Fibroblast of skin of left biceps (primary cell): ENCODE measurements at regions not wholly inside any gene's neighbourhood (a gene's known extent, or its start where the extent isn't known, plus 50 kb on each side); places are given as distances from the start of the nearest gene placed in this dataset.
"Not testable (repeated sequence)": the region's sequence is repeated elsewhere in the genome, so short reads cannot be mapped to it uniquely, and the experiment has no call there.

ENCODE experiments used
- DNase-seq, 2 experiments: peaks; one replicate each; pipeline ENCODE4 v3.0.0-alpha.2; 2013; ENCODE audit warnings: low read depth in 2 of 2

GRCh38 chr10:32141018-32141807 is 85.0 kb upstream of the KIF5B start:
- DNase-seq = no peak

DNA sequence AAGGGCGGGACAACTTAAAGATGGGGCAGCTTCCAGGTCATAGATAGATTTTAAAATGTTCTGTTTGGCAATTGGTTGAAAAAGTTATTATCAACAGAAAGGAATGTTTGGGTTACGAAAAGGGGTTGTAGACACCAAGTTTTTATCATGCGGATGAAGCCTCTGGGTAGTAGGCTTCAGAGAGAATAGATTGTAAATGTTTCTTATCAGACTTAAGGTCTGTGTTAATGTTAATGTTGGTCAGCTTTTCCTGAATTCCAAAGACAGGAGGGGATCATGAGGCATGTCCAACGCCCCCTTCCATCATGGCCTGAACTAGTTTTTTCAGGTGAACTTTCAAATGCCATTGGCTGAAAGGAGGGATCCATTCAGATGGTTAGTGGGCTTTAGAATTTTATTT is 84.2 kb upstream of the KIF5B start:
- no peak for DNase-seq

GRCh38 chr10:32139223-32140073 is 83.2 kb upstream of the KIF5B start:
- DNase-seq = peak; percentile 46 to 57

- DNase-seq = not testable (repeated sequence)
Measured at GRCh38 chr10:32136927-32137326, 80.7 kb upstream of the KIF5B start.

GRCh38 chr10:32135796-32136195 is 79.6 kb upstream of the KIF5B start:
- not testable (repeated sequence) for DNase-seq

GRCh38 chr10:32132357-32132946 is 76.2 kb upstream of the KIF5B start:
- DNase-seq = no peak

DNA sequence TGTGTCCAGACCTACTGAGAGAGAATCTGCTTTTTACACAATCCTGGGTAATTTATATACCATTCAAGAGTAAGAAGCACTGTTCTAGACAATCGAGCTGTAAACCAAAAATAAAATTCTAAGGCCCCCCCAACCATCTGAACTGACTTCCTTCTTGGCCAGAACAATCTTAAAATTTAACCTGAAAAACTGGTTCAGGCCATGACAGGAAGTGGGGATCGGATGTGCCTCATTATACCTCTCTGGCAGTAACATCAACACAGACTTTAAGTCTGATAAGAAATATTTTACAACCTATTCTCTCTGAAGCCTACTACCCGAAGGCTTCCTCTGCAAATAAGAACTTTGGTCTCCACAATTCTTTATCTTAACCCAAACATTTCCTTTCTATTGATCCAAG is 75.2 kb upstream of the KIF5B start:
- no peak for DNase-seq

DNA sequence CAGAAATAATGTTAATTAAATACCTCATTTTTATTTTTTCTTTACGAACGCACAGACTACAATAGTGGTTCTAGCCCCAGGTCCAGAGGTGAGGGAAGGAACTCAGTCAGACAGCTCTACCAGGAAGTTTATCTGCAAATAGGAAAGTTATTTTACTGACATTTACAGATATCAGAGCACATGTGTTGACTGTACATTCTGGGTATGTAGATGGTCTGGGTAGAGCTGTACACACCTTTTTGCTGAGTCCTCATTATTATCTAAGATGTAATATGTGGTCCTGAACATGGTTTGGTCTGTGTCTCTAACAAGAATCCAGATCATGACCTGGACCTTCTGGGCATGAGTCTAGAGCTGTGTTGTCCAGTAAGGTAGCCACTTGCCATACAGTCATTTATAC is 74.6 kb upstream of the KIF5B start:
- no peak for DNase-seq

GRCh38 chr10:32125023-32125422 is 68.8 kb upstream of the KIF5B start:
- no peak for DNase-seq

DNA sequence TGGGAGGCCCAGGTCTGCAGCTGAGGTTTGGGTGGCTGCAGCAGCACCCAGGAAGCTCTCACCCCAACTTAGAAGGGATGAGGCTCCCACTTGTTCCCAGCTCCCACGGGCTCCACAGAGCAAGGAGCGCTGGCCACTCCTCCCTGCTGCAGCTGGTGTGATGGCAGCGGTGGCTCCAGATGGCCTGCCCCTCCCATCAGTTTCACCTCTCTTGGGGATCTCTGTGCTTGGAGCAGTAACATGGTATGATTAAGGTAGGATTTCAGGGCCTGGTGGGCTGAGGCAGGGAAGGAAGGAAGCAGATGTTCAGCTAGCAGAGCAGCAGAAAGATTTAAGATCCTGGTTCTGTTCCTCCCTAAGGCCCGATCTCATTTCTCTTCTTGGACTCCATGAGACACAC is 66.8 kb upstream of the KIF5B start:
- no peak for DNase-seq

- DNase-seq = no peak
Measured at GRCh38 chr10:32121648-32122047, 65.4 kb upstream of the KIF5B start.

DNA sequence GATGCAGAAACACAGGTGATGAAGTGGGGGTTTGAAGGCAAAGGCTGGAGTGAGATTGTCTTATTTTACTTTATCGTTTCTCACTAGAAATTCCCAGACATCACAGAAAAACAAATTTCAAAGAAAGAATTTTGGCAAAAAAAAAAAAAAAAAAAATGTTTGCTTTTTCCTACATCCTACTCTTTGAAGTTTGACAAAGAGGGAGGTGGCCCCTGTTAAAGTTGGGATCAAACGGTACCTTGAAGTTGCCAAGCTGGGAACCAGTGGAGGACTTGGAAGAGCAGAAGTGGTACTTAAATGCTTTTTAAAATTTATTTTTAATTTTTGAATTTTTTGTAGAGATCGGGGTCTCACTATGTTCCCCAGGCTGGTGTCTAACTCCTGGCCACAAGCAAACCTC is 63.9 kb upstream of the KIF5B start:
- DNase-seq = no peak

GRCh38 chr10:32114508-32114907 is 58.3 kb upstream of the KIF5B start:
- DNase-seq = no peak

DNA sequence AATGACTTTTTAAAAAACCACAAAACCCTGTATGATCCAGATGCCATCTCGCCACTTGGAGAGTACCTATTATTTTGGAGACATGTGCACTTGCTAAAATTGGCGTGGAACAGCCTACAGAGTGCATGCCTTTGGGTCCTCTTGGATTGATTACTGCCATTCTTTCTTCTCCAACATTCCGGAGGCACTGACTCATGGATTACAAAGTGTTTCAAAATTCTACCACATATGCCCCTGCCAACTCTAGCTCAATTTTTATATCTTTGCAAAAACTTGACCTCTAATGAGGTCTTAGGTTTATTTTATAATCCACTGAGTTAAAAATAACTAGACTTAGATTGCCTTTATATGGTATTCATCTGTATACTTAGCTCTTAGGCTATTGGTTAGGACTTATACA is 55.8 kb upstream of the KIF5B start:
- peak; percentile 45 to 55 for DNase-seq

- no peak for DNase-seq
Measured at GRCh38 chr10:32111585-32111984, 55.4 kb upstream of the KIF5B start.

- DNase-seq = no peak
Measured at GRCh38 chr10:32110790-32111189, 54.6 kb upstream of the KIF5B start.

DNA sequence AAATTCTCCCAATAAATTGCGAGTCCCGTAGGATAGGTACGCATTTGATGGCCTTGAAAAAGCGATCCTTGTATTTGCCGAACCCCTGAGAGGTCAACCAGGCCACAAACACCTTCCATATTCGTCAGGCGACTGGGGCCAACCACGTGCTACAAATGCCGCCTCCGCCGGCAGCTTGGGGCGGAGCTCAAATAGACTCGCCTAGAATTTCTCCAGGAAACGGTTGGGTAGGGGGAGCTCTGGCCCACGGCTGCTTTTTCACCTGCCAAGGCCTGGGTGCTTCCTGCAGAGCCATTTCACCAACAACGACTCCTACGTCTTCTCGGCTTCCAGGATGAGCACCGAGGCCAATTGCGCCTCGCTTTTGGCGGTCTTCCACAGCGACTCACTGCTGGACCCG is 53.4 kb upstream of the KIF5B start:
- no peak for DNase-seq
